NCI-H2196 treated with DMSO at 0.1 percent for 48 hours (cell line): ENCODE measurements at regions not wholly inside any gene's neighbourhood (a gene's known extent, or its start where the extent isn't known, plus 50 kb on each side); places are given as distances from the start of the nearest gene placed in this dataset.

Experiments used
- DNase-seq: peaks from one replicate; lab custom pipeline; 2025; ENCODE audit not compliant: unreplicated experiment; lab: John Stamatoyannopoulos, UW

GRCh38 chr1:59229138-59229537 is 67.8 kb upstream of the FGGY start:
- DNase-seq = no peak

DNA sequence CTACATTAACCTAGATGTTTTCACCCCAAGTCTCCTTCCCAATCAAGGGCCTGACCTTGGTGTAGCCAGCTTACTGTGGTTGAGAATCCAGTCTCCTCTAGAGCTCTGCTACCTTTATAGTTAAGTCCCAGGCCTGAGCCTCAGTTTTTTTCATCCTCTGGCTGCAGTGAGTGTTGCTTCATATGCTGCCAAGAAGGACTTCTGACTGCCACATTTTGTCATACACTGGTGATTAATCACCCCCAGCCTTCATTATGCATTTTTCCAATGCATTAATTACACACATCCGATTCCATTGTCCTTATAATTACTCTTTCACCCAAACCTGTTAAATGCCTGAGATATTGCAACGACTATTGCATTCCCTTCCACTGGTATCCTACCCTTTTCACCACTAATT is 66.3 kb upstream of the FGGY start:
- no peak for DNase-seq

DNA sequence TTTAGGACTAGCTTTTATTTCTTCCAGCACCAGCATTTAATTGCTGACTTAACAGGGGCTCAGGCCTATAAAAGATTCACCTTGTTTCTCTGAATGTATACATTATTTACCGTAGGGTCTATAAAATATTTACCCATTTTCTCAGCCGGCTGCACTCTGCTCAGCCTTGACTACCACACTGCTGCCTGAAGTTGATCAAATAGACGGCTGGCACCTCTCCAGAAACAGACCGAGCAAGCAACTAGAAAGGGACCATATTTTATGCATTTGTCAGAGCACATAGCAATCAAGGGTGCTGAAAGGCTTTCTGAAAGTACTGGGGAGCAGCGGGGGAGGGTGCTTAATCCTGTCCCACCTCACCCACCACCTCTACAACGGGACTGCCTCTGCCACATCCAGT is 64.7 kb upstream of the FGGY start:
- no peak for DNase-seq

DNA sequence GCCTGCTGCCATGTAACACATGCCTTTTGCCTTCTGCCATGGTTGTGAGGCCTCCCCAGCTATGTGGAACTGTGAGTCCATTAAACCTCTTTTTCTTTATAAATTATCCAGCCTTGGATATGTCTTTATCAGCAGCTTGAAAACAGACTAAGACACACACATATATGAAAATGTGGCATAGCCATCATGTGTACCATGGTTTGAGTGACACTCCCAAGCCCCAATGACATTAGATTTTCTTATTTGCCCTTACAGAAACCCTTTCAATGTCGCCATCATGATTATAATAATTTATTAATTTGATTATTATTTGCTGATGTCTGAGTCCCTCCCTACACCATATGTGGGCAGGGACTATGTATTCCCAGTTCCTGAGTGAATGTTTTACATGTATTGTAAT is 63.5 kb upstream of the FGGY start:
- no peak for DNase-seq

- no peak for DNase-seq
These were observed 60.0 kb upstream of the FGGY start for GRCh38 chr1:59236721-59237545.

DNA sequence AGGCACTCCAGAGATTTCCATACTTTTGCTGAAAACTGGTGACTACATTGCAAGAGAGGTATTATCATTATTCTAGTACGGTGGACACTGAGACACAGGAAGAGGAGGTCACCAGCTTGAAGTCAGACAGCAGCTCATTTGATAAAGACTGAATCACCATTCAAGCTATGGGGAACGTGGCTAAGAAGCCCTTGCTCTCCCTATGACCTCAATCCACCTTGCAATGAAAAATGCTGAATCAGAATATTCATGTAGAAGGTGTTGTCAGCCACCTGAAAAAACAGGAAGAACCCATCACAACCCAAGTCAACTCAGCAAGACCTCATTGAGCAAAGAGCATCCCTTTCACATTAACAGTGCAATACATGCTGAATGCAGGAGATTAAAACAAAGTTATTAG is 59.0 kb upstream of the FGGY start:
- no peak for DNase-seq

- DNase-seq = no peak
These were observed 58.5 kb upstream of the FGGY start for GRCh38 chr1:59238333-59238934.

GRCh38 chr1:59238993-59239392 is 57.9 kb upstream of the FGGY start:
- DNase-seq = no peak

- no peak for DNase-seq
These were observed 55.0 kb upstream of the FGGY start for GRCh38 chr1:59241909-59242308.

DNA sequence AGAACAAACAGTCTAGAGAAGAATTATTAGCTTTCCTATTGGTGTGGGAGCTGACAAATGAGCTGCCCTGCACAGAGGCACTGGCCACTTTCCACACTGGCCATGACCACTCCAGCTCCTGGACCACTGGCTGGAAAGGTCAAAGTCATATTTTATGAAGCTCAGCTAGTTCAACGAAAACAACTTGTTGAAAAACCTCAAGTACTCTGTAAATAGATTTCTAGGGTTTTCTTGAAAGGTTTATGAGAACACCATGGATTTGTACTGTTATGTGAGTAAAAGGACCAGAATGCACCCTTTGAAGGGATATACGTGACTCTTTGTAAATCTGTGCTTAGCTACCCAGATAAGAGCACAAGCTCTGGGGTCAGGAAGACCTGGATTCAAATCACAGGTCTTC is 54.5 kb upstream of the FGGY start:
- DNase-seq = no peak

DNA sequence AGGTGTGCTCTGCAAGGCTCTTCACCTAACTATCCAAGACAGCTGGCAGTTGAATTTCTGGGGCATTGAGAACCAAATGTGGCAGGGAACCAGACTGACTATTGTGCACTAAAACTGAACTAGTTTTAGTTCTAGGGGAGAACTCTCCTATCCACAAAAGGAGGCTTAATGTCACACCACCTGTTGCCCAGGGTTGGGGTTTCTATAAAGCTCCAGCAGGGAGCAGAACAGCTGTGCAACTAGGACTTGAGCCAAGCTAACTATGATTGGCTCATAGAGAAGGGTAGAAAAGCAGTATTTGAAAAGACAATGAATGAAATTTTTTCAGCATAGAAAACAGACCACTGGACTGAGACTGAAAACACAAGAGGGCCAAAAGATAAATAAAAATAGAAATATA is 53.3 kb upstream of the FGGY start:
- no peak for DNase-seq

DNA sequence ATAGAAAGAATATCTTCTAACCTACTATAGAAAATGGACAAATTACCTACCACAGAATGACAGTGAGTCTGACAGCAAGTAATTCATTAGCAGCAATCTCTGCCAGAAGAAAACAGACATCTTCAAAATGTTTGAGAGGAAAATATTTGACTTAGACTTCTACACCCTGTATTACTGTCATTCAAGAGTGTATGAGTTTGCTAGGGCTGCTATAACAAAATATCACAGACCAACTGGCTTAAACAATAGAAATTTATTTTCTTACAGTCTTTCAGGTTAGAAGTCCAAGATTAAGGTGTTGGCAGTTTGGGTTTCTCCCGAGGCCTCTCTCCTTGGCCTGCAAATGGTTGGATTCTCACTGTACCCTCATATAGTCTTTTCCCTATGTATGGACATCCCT is 52.9 kb upstream of the FGGY start:
- no peak for DNase-seq

GRCh38 chr1:59244891-59245290 is 52.0 kb upstream of the FGGY start:
- no peak for DNase-seq
